H9 (cell line): ENCODE measurements at regions not wholly inside any gene's neighbourhood (a gene's known extent, or its start where the extent isn't known, plus 50 kb on each side); places are given as distances from the start of the nearest gene placed in this dataset.

Experiments used
- DNase-seq: peaks from one replicate; pipeline ENCODE4 v3.0.0-alpha.2; 2017
- H2AFZ ChIP-seq: one replicate; pipeline ENCODE4 v1.6.1; 2013; ENCODE audit warnings: mild to moderate bottlenecking, low read length, control low read depth, moderate library complexity
- H2AK5ac ChIP-seq: 2 replicates; pipeline ENCODE4 v1.6.1; 2013; ENCODE audit warnings: low read length, control low read depth, mixed read lengths; ENCODE audit not compliant: insufficient read length
- H2BK120ac ChIP-seq: one replicate; pipeline ENCODE4 v1.6.1; 2013; ENCODE audit warnings: low read depth, mild to moderate bottlenecking, low read length, control low read depth, inconsistent platforms; ENCODE audit not compliant: poor library complexity, severe bottlenecking
- H2BK12ac ChIP-seq: 2 replicates; pipeline ENCODE4 v1.6.1; 2013; ENCODE audit warnings: low read length, control low read depth, mixed read lengths, low read depth; ENCODE audit not compliant: insufficient read length
- H2BK15ac ChIP-seq: 2 replicates; pipeline ENCODE4 v1.6.1; 2013; ENCODE audit warnings: low read depth, low read length, control low read depth
- H2BK20ac ChIP-seq: one replicate; pipeline ENCODE4 v1.6.1; 2013; ENCODE audit warnings: low read depth, mild to moderate bottlenecking, low read length, control low read depth, inconsistent platforms; ENCODE audit not compliant: poor library complexity, severe bottlenecking
- H2BK5ac ChIP-seq: 2 replicates; pipeline ENCODE4 v1.6.1; 2013; ENCODE audit warnings: low read length, control low read depth, mixed read lengths; ENCODE audit not compliant: insufficient read length
- H3K14ac ChIP-seq: 2 replicates; pipeline ENCODE4 v1.6.1; 2013; ENCODE audit warnings: low read length, control low read depth; ENCODE audit not compliant: insufficient read depth
- H3K18ac ChIP-seq: 2 replicates; pipeline ENCODE4 v1.6.1; 2013; ENCODE audit warnings: low read depth, mild to moderate bottlenecking, mixed read lengths, low read length, control low read depth; ENCODE audit not compliant: insufficient read length
- H3K23ac ChIP-seq: 2 replicates; pipeline ENCODE4 v1.6.1; 2013; ENCODE audit warnings: low read length, control low read depth, mixed read lengths, low read depth; ENCODE audit not compliant: insufficient read length
- H3K23me2 ChIP-seq: 2 replicates; pipeline ENCODE4 v1.6.1; 2013; ENCODE audit warnings: low read depth, mild to moderate bottlenecking, mixed read lengths, low read length, control low read depth; ENCODE audit not compliant: insufficient read length, poor library complexity, severe bottlenecking
- H3K27ac ChIP-seq: 2 replicates; pipeline ENCODE4 v1.5.1; 2013; ENCODE audit warnings: low read length, control low read depth, mixed read lengths, low read depth; ENCODE audit not compliant: insufficient read length
- H3K27me3 ChIP-seq: 2 replicates; pipeline ENCODE4 v1.6.1; 2013; ENCODE audit warnings: low read length, control low read depth, inconsistent platforms; ENCODE audit not compliant: insufficient read depth
- H3K4ac ChIP-seq: 2 replicates; pipeline ENCODE4 v1.6.1; 2013; ENCODE audit warnings: low read depth, mild to moderate bottlenecking, control low read depth, inconsistent platforms, low read length, moderate library complexity
- H3K4me1 ChIP-seq: 2 replicates; pipeline ENCODE4 v1.6.1; 2013; ENCODE audit warnings: low read length, control low read depth, inconsistent platforms; ENCODE audit not compliant: insufficient read depth
- H3K4me2 ChIP-seq: 2 replicates; pipeline ENCODE4 v1.6.1; 2013; ENCODE audit warnings: low read length, control low read depth, mixed read lengths; ENCODE audit not compliant: insufficient read length, insufficient read depth
- H3K56ac ChIP-seq: 2 replicates; pipeline ENCODE4 v1.6.1; 2013; ENCODE audit warnings: low read depth, mild to moderate bottlenecking, mixed read lengths, low read length, control low read depth; ENCODE audit not compliant: insufficient read length
- H3K79me1 ChIP-seq: 2 replicates; pipeline ENCODE4 v1.6.1; 2013; ENCODE audit warnings: low read depth, mild to moderate bottlenecking, moderate library complexity, low read length, control low read depth, inconsistent platforms; ENCODE audit not compliant: insufficient read depth, poor library complexity, severe bottlenecking
- H3K79me2 ChIP-seq: 2 replicates; pipeline ENCODE4 v1.6.1; 2013; ENCODE audit warnings: low read length, control low read depth, inconsistent platforms; ENCODE audit not compliant: insufficient read depth
- H3K9ac ChIP-seq: 2 replicates; pipeline ENCODE4 v1.6.1; 2013; ENCODE audit warnings: low read length, control low read depth, mixed read lengths; ENCODE audit not compliant: insufficient read length; ENCODE audit errors: extremely low read depth
- H3K9me3 ChIP-seq: one replicate; pipeline ENCODE4 v1.6.1; 2013; ENCODE audit warnings: low read depth, low read length, inconsistent platforms; ENCODE audit not compliant: control insufficient read depth
- H3T11ph ChIP-seq: one replicate; pipeline ENCODE4 v1.6.1; 2013; ENCODE audit warnings: mild to moderate bottlenecking, low read length, control low read depth, inconsistent platforms
- H4K20me1 ChIP-seq: one replicate; pipeline ENCODE4 v1.6.1; 2013; ENCODE audit not compliant: control insufficient read depth, insufficient read length, insufficient read depth
- H4K5ac ChIP-seq: 2 replicates; pipeline ENCODE4 v1.6.1; 2013; ENCODE audit warnings: low read depth, mild to moderate bottlenecking, mixed read lengths, low read length, control low read depth; ENCODE audit not compliant: insufficient read length
- H4K8ac ChIP-seq: replicated peaks from 2 replicates; pipeline ENCODE4 v1.6.1; 2013; ENCODE audit warnings: low read length, control low read depth, mixed read lengths, low read depth; ENCODE audit not compliant: insufficient read length
- H4K91ac ChIP-seq: 2 replicates; pipeline ENCODE4 v1.6.1; 2013; ENCODE audit warnings: low read depth, mild to moderate bottlenecking, moderate library complexity, mixed read lengths, low read length, control low read depth; ENCODE audit not compliant: insufficient read length
- H3K27ac Mint-ChIP-seq, 3 experiments: 2 replicates in 2 of 3; 3 replicates in 1 of 3; pipeline ENCODE4 v1.8.0; 2020 to 2021; ENCODE audit warnings: mixed read lengths in 3 of 3, mild to moderate bottlenecking in 1 of 3, moderate library complexity in 1 of 3
- H3K27me3 Mint-ChIP-seq: 2 replicates; pipeline ENCODE4 v1.8.0; 2021; ENCODE audit warnings: low read depth, mild to moderate bottlenecking, moderate library complexity, mixed read lengths
- H3K36me3 Mint-ChIP-seq, 3 experiments: 2 replicates in 2 of 3; 3 replicates in 1 of 3; pipeline ENCODE4 v1.8.0; 2020 to 2021; ENCODE audit warnings: low read depth in 3 of 3, mixed read lengths in 3 of 3; ENCODE audit not compliant: insufficient read depth in 1 of 3
- H3K4me1 Mint-ChIP-seq, 2 experiments: 2 replicates each; pipeline ENCODE4 v1.8.0; 2020; ENCODE audit warnings: mixed read lengths in 2 of 2
- H3K4me3 Mint-ChIP-seq, 2 experiments: 2 replicates in 1 of 2; 3 replicates in 1 of 2; pipeline ENCODE4 v1.8.0; 2020 to 2021; ENCODE audit warnings: mild to moderate bottlenecking in 2 of 2, mixed read lengths in 2 of 2, moderate library complexity in 1 of 2
- H3K9me3 Mint-ChIP-seq, 2 experiments: 2 replicates in 1 of 2; 3 replicates in 1 of 2; pipeline ENCODE4 v1.8.0; 2020; ENCODE audit warnings: mild to moderate bottlenecking in 2 of 2, mixed read lengths in 2 of 2, moderate library complexity in 1 of 2
- CTCF ChIP-seq: fragments of 200-600 bp; sonication (generic); conservative IDR thresholded peaks from 3 replicates; pipeline ENCODE4 v1.8.0; 2021; ENCODE audit warnings: antibody characterized with exemption, mild to moderate bottlenecking
- WGBS: extraction: QIAGEN DNeasy Blood & Tissue Kit; methylation state at CpG from one replicate; pipeline ENCODE4 v1.1.7; 2013; ENCODE audit warnings: missing lambda C conversion rate, low lambda C conversion rate, mixed read lengths; ENCODE audit not compliant: insufficient read length; ENCODE audit errors: extremely low coverage; 5-methylcytosine and 5-hydroxymethylcytosine counted together

- Histone ChIP-seq H2BK20ac (no peak overlapping the region), H3K4me1 (no peaks in the 10 kb centered on the region), H3K27me3 (no peaks in the 10 kb centered on the region), H3T11ph (no peak overlapping the region), H3K79me1 (no peaks in the 10 kb centered on the region), H4K91ac (no peak overlapping the region), H2BK12ac (no peak overlapping the region), H4K20me1 (no peaks in the 10 kb centered on the region), H3K9ac (no peak overlapping the region), H3K23me2 (no peaks in the 10 kb centered on the region), H3K9me3 (no peaks in the 10 kb centered on the region), H3K4me2 (no peak overlapping the region), H3K79me2 (no peaks in the 10 kb centered on the region), H2BK120ac (no peak overlapping the region), H3K27ac (no peak overlapping the region), H3K18ac (no peak overlapping the region), H2AFZ (no peak overlapping the region), H3K4ac (no peak overlapping the region), H4K5ac (no peak overlapping the region), H3K14ac (no peak overlapping the region), H4K8ac (no peak overlapping the region), H3K23ac (no peak overlapping the region), H2BK5ac (no peak overlapping the region), H2BK15ac (no peak overlapping the region), H3K56ac (no peak overlapping the region), H2AK5ac (no peak overlapping the region)
- Mint-ChIP-seq H3K9me3 (peaks cover 5 to 10% of the 10 kb centered on the region in 2 experiments), H3K4me1 (no peaks in the 10 kb centered on the region), H3K4me3 (no peak overlapping the region), H3K27ac (no peak overlapping the region; a peak in 1 of 7 replicates), H3K36me3 (peaks cover 0 to 7% (median 5%) of the 10 kb centered on the region in 3 experiments; a peak in 4 of 7 replicates), H3K27me3 (no peaks in the 10 kb centered on the region)
- DNase-seq = peak; percentile 40
- no CpG with 5 or more reads among the region's 2 CpGs for WGBS
- no peak for TF ChIP-seq CTCF
Observed at GRCh38 chr5:164224772-164225171, 719.4 kb downstream of the MAT2B start.
